ENCODE measurements at regions not wholly inside any gene's neighbourhood (a gene's known extent, or its start where the extent isn't known, plus 50 kb on each side); places are given as distances from the start of the nearest gene placed in this dataset.

- TF ChIP-seq E2F6 (IDR thresholded peaks at IDR 0.05; ENCODE audit: borderline replicate concordance, low read depth) (no peak), POLR2A (IDR thresholded peaks at IDR 0.05; ENCODE audit: low read length) (no peak), CTCF (IDR thresholded peaks at IDR 0.05) (no peak), TP53 (CRISPR knock-in tag; IDR thresholded peaks at IDR 0.05) (no peak), RFX5 (IDR thresholded peaks at IDR 0.05) (no peak), RCOR1 (IDR thresholded peaks at IDR 0.05; ENCODE audit: low read depth, low read length) (no peak), HMGXB4 (CRISPR knock-in tag; IDR thresholded peaks at IDR 0.05; ENCODE audit: borderline replicate concordance) (no peak), CEBPB (IDR thresholded peaks at IDR 0.05) (no peak), MYC (IDR thresholded peaks at IDR 0.05; ENCODE audit: borderline replicate concordance, low read length) (no peak), KDM5A (IDR thresholded peaks at IDR 0.05) (no peak), RAD21 (conservative IDR thresholded peaks at IDR 0.05 in 1 of 2, IDR thresholded peaks at IDR 0.05 in 1 of 2) (no peak), EP300 (IDR thresholded peaks at IDR 0.05) (no peak), JUNB (IDR thresholded peaks at IDR 0.05) (no peak)
Measured at GRCh38 chr4:188606635-188607034, 467.4 kb downstream of the TRIML1 start.

Data from A549 (cell line).